ENCODE measurements at regions not wholly inside any gene's neighbourhood (a gene's known extent, or its start where the extent isn't known, plus 50 kb on each side); places are given as distances from the start of the nearest gene placed in this dataset.

- no peaks in the 10 kb centered on the region for H3K79me2 ChIP-seq (ENCODE audit: insufficient read depth, low read length)
- no peak overlapping the region for H4K91ac ChIP-seq (ENCODE audit: insufficient read length, low read depth, low read length)
- H3K36me3 Mint-ChIP-seq (ENCODE audit: insufficient read depth in 1 of 3, low read depth in 3 of 3), result peaks cover 2 to 14% (median 8%) of the 10 kb centered on the region in 3 experiments; a peak in 6 of 7 replicates
- no peak overlapping the region for H3K27ac ChIP-seq (ENCODE audit: insufficient read length, low read depth, low read length)
- no peak overlapping the region for H3K4me2 ChIP-seq (ENCODE audit: insufficient read depth, insufficient read length, low read length)
- no peak overlapping the region for H2BK5ac ChIP-seq (ENCODE audit: insufficient read length, low read length)
- H4K8ac ChIP-seq (replicated peaks; ENCODE audit: insufficient read length, low read depth, low read length), result no peak overlapping the region
- H4K20me1 ChIP-seq (ENCODE audit: control insufficient read depth, insufficient read depth, insufficient read length), result no peaks in the 10 kb centered on the region
- no peak overlapping the region for H3K4me3 Mint-ChIP-seq
- H3K9me3 ChIP-seq (ENCODE audit: control insufficient read depth, low read depth, low read length), result no peaks in the 10 kb centered on the region
- H4K5ac ChIP-seq (ENCODE audit: insufficient read length, low read depth, low read length), result no peak overlapping the region
- H3K27me3 ChIP-seq (ENCODE audit: insufficient read depth, low read length), result no peaks in the 10 kb centered on the region
- no peaks in the 10 kb centered on the region for H3K23me2 ChIP-seq (ENCODE audit: insufficient read length, low read depth, low read length, poor library complexity, severe bottlenecking)
- no peak overlapping the region for H3K14ac ChIP-seq (ENCODE audit: insufficient read depth, low read length)
- H3K4me1 ChIP-seq (ENCODE audit: insufficient read depth, low read length), result peaks cover 7% of the 10 kb centered on the region; the same call in 1 of the 2 replicates
- no peak overlapping the region for H3T11ph ChIP-seq (ENCODE audit: low read length)
- no peaks in the 10 kb centered on the region for H3K79me1 ChIP-seq (ENCODE audit: insufficient read depth, low read depth, low read length, poor library complexity, severe bottlenecking)
- H3K23ac ChIP-seq (ENCODE audit: insufficient read length, low read depth, low read length), result no peak overlapping the region
- 0 out of 7 replicates have a peak overlapping the region, but pooled peaks of 2 of the 3 experiments have one; percentile 29 to 42 for H3K27ac Mint-ChIP-seq
- H3K4ac ChIP-seq (ENCODE audit: low read depth, low read length), result no peak overlapping the region
- H3K27me3 Mint-ChIP-seq (ENCODE audit: low read depth), result no peaks in the 10 kb centered on the region; the same call in 1 of the 2 replicates
- peaks cover 30 to 34% of the 10 kb centered on the region in 2 experiments for H3K4me1 Mint-ChIP-seq
- H3K9me3 Mint-ChIP-seq, result peaks cover 3 to 5% of the 10 kb centered on the region in 2 experiments; a peak in 4 of 5 replicates
- H2BK12ac ChIP-seq (ENCODE audit: insufficient read length, low read depth, low read length), result no peak overlapping the region
- no peak overlapping the region for H3K18ac ChIP-seq (ENCODE audit: insufficient read length, low read depth, low read length)
- H2BK120ac ChIP-seq (ENCODE audit: low read depth, low read length, poor library complexity, severe bottlenecking), result no peak overlapping the region
- no peak overlapping the region for H2BK15ac ChIP-seq (ENCODE audit: low read depth, low read length)
- no CpG with 5 or more reads among the region's 8 CpGs for WGBS (ENCODE audit: extremely low coverage, insufficient read length, low lambda C conversion rate)
- no peak for TF ChIP-seq CTCF (conservative IDR thresholded peaks at IDR 0.05)
- no peak overlapping the region for H3K9ac ChIP-seq (ENCODE audit: extremely low read depth, insufficient read length, low read length)
- H2BK20ac ChIP-seq (ENCODE audit: low read depth, low read length, poor library complexity, severe bottlenecking), result no peak overlapping the region
- H2AK5ac ChIP-seq (ENCODE audit: insufficient read length, low read length), result no peak overlapping the region
- H3K56ac ChIP-seq (ENCODE audit: insufficient read length, low read depth, low read length), result no peak overlapping the region
- no peak for DNase-seq
- H2AFZ ChIP-seq (ENCODE audit: low read length), result no peak overlapping the region
Observed at GRCh38 chr6:22392711-22393110, 95.9 kb upstream of the PRL start.
